Transverse colon (tissue), 4 donors: ENCODE measurements at regions not wholly inside any gene's neighbourhood (a gene's known extent, or its start where the extent isn't known, plus 50 kb on each side); places are given as distances from the start of the nearest gene placed in this dataset.
"Not testable (repeated sequence)": the region's sequence is repeated elsewhere in the genome, so short reads cannot be mapped to it uniquely, and the experiment has no call there.

Experiments
- DNase-seq: peaks from one replicate; pipeline ENCODE4 v3.0.0-alpha.2; 2019
- H3K27ac ChIP-seq, 4 donors: fragments of 200-600 bp; sonication (generic); 2 replicates each; pipeline ENCODE4 v1.5.1; 2016 to 2018; ENCODE audit warnings: inconsistent platforms in 4 of 4
- H3K27me3 ChIP-seq: fragments of 200-600 bp; sonication (generic); 2 replicates; pipeline ENCODE4 v1.5.1; 2017; ENCODE audit warnings: inconsistent platforms
- H3K36me3 ChIP-seq, 4 donors: fragments of 200-600 bp; sonication (generic); 2 replicates each; pipeline ENCODE4 v1.5.1; 2017 to 2019; ENCODE audit warnings: inconsistent platforms in 4 of 4
- H3K4me1 ChIP-seq, 4 donors: fragments of 200-600 bp; sonication (generic); 2 replicates each; pipeline ENCODE4 v1.5.1; 2017 to 2020; ENCODE audit warnings: inconsistent platforms in 4 of 4
- H3K4me3 ChIP-seq, 4 donors: fragments of 200-600 bp; sonication (generic); 1 replicate in 1 of 4; 2 replicates in 3 of 4; pipeline versions ENCODE4 v1.5.1 to v1.6.1; 2017 to 2019; ENCODE audit warnings: inconsistent platforms in 4 of 4
- H3K9me3 ChIP-seq, 2 donors: fragments of 200-600 bp; sonication (generic); 2 replicates each; pipeline ENCODE4 v1.5.1; 2017 to 2019; ENCODE audit warnings: inconsistent platforms in 2 of 2
- CTCF ChIP-seq, 5 experiments: fragments of 200-600 bp in 3 of 5; fragments of 450-650 bp in 2 of 5; sonication (generic) in 3 of 5; IDR thresholded peaks; 1 replicate in 2 of 5; 2 replicates in 3 of 5; pipeline ENCODE4 v1.5.1; 2016 to 2017; ENCODE audit warnings: antibody characterized with exemption in 5 of 5, inconsistent platforms in 3 of 5, mild to moderate bottlenecking in 2 of 5, moderate library complexity in 1 of 5
- EP300 ChIP-seq: sonication (generic); formaldehyde crosslinking; IDR thresholded peaks from one replicate; pipeline ENCODE4 v1.6.1; 2017; ENCODE audit warnings: antibody characterized with exemption, low read depth
- POLR2A ChIP-seq: fragments of 450-650 bp; IDR thresholded peaks from one replicate; pipeline ENCODE4 v1.6.1; 2016; ENCODE audit warnings: antibody characterized with exemption, mild to moderate bottlenecking, moderate library complexity
- POLR2AphosphoS5 ChIP-seq, 3 donors: sonication (generic); formaldehyde crosslinking; IDR thresholded peaks; one replicate each; pipeline ENCODE4 v1.6.1; 2016; ENCODE audit warnings: antibody characterized with exemption in 3 of 3
- WGBS, 2 donors: methylation state at CpG; one replicate each; pipeline ENCODE4 v1.1.5; 2018; ENCODE audit warnings: low coverage in 1 of 2; 5-methylcytosine and 5-hydroxymethylcytosine counted together
- in situ Hi-C, 4 donors: fragments of 200-750 bp; cut with MboI; loops; one replicate each; pipeline versions ENCODE4 v1.15.0 to v1.15.1; 2017; ENCODE audit warnings: low sequenced_read_pairs in 3 of 4, low pct_ligation_motif_present in 1 of 4, low pct_unique_long_range_greater_than_20kb in 1 of 4
- intact Hi-C: fragments of 100-400 bp; cut with DNase I; formaldehyde crosslinking; loops from one replicate; pipeline ENCODE4 v1.15.1; 2023; ENCODE audit warnings: low total_unique reads

- Histone ChIP-seq H3K4me3 (no peak overlapping the region), H3K27ac (no peak overlapping the region), H3K36me3 (no peaks in the 10 kb centered on the region), H3K4me1 (peaks cover 0 to 25% (median 0%) of the 10 kb centered on the region in 4 donors), H3K9me3 (no peaks in the 10 kb centered on the region), H3K27me3 (no peaks in the 10 kb centered on the region)
- in situ Hi-C loops = no loop called here
- TF ChIP-seq POLR2AphosphoS5 (IDR thresholded peaks at IDR 0.05) (no peak), POLR2A (no peak), EP300 (no peak), CTCF (IDR thresholded peaks at IDR 0.05) (no peak)
- intact Hi-C loops = no loop called here
- DNase-seq = no peak
- 71 to 78% methylated on average over 4 of the region's 4 CpGs for WGBS, 2 donors
Observed at GRCh38 chr10:107517811-107518210, 353.3 kb upstream of the SORCS1 start.

GRCh38 chr10:107516349-107516748 is 351.8 kb upstream of the SORCS1 start:
- H3K4me1 ChIP-seq = peaks cover 0 to 28% (median 0%) of the 10 kb centered on the region in 4 donors
- 40 to 62% methylated on average over 3 to 4 of the region's 4 CpGs for WGBS, 2 donors

GRCh38 chr10:107504011-107504410 is 339.5 kb upstream of the SORCS1 start:
- intact Hi-C loops, H3K4me3 ChIP-seq, DNase-seq, H3K4me1 ChIP-seq, in situ Hi-C loops, H3K36me3 ChIP-seq, H3K9me3 ChIP-seq, H3K27me3 ChIP-seq: not testable (repeated sequence)
- 96% methylated on average over 1 of the region's 1 CpG; no CpG with 5 or more reads in 1 of the 2 donors for WGBS, 2 donors
- peak overlapping the region in 1 of 4 donors; percentile 53 for H3K27ac ChIP-seq

More at GRCh38 chr10:107516349-107516748, 351.8 kb upstream of the SORCS1 start:
- TF ChIP-seq CTCF (IDR thresholded peaks at IDR 0.05) (no peak), POLR2A (no peak), POLR2AphosphoS5 (IDR thresholded peaks at IDR 0.05) (no peak), EP300 (no peak)
- DNase-seq = no peak
- H3K4me3 ChIP-seq = no peak overlapping the region
- peak overlapping the region in 1 of 4 donors; percentile 51 for H3K27ac ChIP-seq
- in situ Hi-C loops (no loop called here), intact Hi-C loops (no loop called here)
- H3K9me3 ChIP-seq = no peaks in the 10 kb centered on the region
- H3K27me3 ChIP-seq = no peaks in the 10 kb centered on the region
- H3K36me3 ChIP-seq = no peaks in the 10 kb centered on the region

GRCh38 chr10:107502229-107502985 is 337.9 kb upstream of the SORCS1 start:
- in situ Hi-C loops = no loop called here
- Histone ChIP-seq H3K27me3 (no peaks in the 10 kb centered on the region), H3K4me1 (peaks cover 0 to 7% (median 2%) of the 10 kb centered on the region in 4 donors), H3K4me3 (no peak overlapping the region), H3K27ac (peak overlapping the region; percentile 62 to 68 (median 64)), H3K36me3 (no peaks in the 10 kb centered on the region), H3K9me3 (no peaks in the 10 kb centered on the region)
- 13 to 28% methylated on average over 1 of the region's 1 CpG for WGBS, 2 donors
- TF ChIP-seq POLR2A (no peak), POLR2AphosphoS5 (IDR thresholded peaks at IDR 0.05) (no peak), CTCF (IDR thresholded peaks at IDR 0.05) (no peak), EP300 (peak; percentile 16)
- DNase-seq = no peak
- intact Hi-C loops = no loop called here

- no peaks in the 10 kb centered on the region for H3K36me3 ChIP-seq
- no peak overlapping the region for H3K4me3 ChIP-seq
- no peaks in the 10 kb centered on the region for H3K9me3 ChIP-seq
- peaks cover 0 to 7% (median 2%) of the 10 kb centered on the region in 4 donors for H3K4me1 ChIP-seq
- in situ Hi-C loops = no loop called here
- H3K27me3 ChIP-seq = no peaks in the 10 kb centered on the region
- intact Hi-C loops = no loop called here
- no peak for DNase-seq
- no peak overlapping the region for H3K27ac ChIP-seq
- TF ChIP-seq POLR2AphosphoS5 (IDR thresholded peaks at IDR 0.05) = no peak
- no peak for TF ChIP-seq CTCF (IDR thresholded peaks at IDR 0.05)
- no peak for TF ChIP-seq EP300
- no peak for TF ChIP-seq POLR2A
Observed at GRCh38 chr10:107498983-107499382, 334.5 kb upstream of the SORCS1 start.
